ENCODE measurements at regions not wholly inside any gene's neighbourhood (a gene's known extent, or its start where the extent isn't known, plus 50 kb on each side); places are given as distances from the start of the nearest gene placed in this dataset.

- no peaks in the 10 kb centered on the region for H3K36me3 ChIP-seq (ENCODE audit: insufficient read depth, low read length)
- H3K27me3 Mint-ChIP-seq = peaks cover 24% of the 10 kb centered on the region
- DNase-seq = no peak
- H3K9me3 Mint-ChIP-seq = peaks cover under 1% of the 10 kb centered on the region
- H3K27ac Mint-ChIP-seq = no peak overlapping the region
- intact Hi-C loops (cut with DNase I, micrococcal nuclease) = no loop called here
- H3K4me3 ChIP-seq (ENCODE audit: low read length) = no peak overlapping the region
- ChIA-PET CTCF (no interaction called here), POLR2A (no interaction called here)
- H3K36me3 Mint-ChIP-seq (ENCODE audit: low read depth) = no peaks in the 10 kb centered on the region
- TF ChIP-seq, protein P1, sequence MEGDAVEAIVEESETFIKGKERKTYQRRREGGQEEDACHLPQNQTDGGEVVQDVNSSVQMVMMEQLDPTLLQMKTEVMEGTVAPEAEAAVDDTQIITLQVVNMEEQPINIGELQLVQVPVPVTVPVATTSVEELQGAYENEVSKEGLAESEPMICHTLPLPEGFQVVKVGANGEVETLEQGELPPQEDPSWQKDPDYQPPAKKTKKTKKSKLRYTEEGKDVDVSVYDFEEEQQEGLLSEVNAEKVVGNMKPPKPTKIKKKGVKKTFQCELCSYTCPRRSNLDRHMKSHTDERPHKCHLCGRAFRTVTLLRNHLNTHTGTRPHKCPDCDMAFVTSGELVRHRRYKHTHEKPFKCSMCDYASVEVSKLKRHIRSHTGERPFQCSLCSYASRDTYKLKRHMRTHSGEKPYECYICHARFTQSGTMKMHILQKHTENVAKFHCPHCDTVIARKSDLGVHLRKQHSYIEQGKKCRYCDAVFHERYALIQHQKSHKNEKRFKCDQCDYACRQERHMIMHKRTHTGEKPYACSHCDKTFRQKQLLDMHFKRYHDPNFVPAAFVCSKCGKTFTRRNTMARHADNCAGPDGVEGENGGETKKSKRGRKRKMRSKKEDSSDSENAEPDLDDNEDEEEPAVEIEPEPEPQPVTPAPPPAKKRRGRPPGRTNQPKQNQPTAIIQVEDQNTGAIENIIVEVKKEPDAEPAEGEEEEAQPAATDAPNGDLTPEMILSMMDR (IDR thresholded peaks at IDR 0.05) = no peak
- no peak overlapping the region for H3K27ac ChIP-seq (ENCODE audit: low read depth in 1 of 2, low read length in 2 of 2)
- H3K27me3 ChIP-seq (ENCODE audit: control insufficient read depth in 1 of 2, insufficient read depth in 2 of 2, low read length in 2 of 2) = peaks cover 3 to 9% of the 10 kb centered on the region in 2 experiments
- no peaks in the 10 kb centered on the region for H3K4me1 ChIP-seq (ENCODE audit: insufficient read depth, low read length)
- H3K9me3 ChIP-seq (ENCODE audit: control insufficient read depth in 1 of 2, insufficient read depth in 1 of 2, low read length in 2 of 2) = no peaks in the 10 kb centered on the region
- H3K4me3 Mint-ChIP-seq = no peak overlapping the region
- no peaks in the 10 kb centered on the region for H3K4me1 Mint-ChIP-seq (ENCODE audit: low read depth)
- no peak for ATAC-seq (ENCODE audit: poor library complexity)
Observed at GRCh38 chr5:10838038-10838437, 77.0 kb upstream of the DAP start.

DNA sequence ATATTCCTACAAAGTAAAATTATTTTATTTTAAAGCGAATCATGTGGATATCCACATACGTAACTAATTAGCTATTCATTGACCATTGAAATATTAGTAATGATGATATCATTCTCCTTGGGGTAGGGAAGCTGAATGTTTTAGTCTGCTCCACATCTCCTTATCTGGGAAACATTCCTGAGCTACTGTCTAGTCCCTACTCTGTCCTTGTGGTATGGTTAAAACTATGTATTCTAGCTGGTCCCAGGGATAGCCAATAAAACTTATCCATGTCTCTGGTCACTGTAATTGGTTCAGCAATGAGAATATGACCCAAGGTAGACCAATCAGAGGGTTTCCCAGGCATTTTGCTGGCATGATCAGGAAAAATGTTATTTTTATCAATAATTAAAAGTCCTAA lies 76.0 kb upstream of the DAP start:
- Histone ChIP-seq H3K36me3 (ENCODE audit: insufficient read depth, low read length) (no peaks in the 10 kb centered on the region), H3K27me3 (ENCODE audit: control insufficient read depth in 1 of 2, insufficient read depth in 2 of 2, low read length in 2 of 2) (peaks cover 3 to 8% of the 10 kb centered on the region in 2 experiments), H3K27ac (ENCODE audit: low read depth in 1 of 2, low read length in 2 of 2) (no peak overlapping the region), H3K9me3 (ENCODE audit: control insufficient read depth in 1 of 2, insufficient read depth in 1 of 2, low read length in 2 of 2) (no peaks in the 10 kb centered on the region), H3K4me1 (ENCODE audit: insufficient read depth, low read length) (no peaks in the 10 kb centered on the region), H3K4me3 (ENCODE audit: low read length) (no peak overlapping the region)
- Mint-ChIP-seq H3K9me3 (no peaks in the 10 kb centered on the region), H3K27ac (no peak overlapping the region), H3K36me3 (ENCODE audit: low read depth) (no peaks in the 10 kb centered on the region), H3K4me3 (no peak overlapping the region), H3K4me1 (ENCODE audit: low read depth) (no peaks in the 10 kb centered on the region), H3K27me3 (peaks cover 20% of the 10 kb centered on the region)
- CTCF ChIA-PET = no interaction called here
- DNase-seq (no peak), ATAC-seq (ENCODE audit: poor library complexity) (no peak)
- TF ChIP-seq, protein P1 (IDR thresholded peaks at IDR 0.05) = no peak
- intact Hi-C loops (cut with DNase I, micrococcal nuclease) = no loop called here
- POLR2A ChIA-PET = no interaction called here

DNA sequence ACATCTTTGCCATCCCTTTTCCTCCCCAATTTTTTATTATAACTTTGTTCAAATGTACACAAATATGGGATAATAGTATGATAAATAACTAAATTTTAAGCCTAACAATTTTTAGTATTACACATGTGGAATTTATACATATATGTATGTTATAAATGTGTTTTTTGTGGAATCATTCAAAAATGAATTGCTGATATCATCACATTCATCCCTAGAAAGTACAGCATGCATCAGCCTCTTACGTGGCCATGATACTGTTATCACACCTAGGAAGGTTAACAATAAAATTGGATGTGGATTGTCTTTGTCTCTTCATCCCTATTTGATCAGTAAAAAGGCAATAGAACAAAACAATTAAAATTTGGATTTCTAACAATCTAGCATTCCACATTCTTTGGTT lies 73.7 kb upstream of the DAP start:
- Histone ChIP-seq H3K9me3 (ENCODE audit: control insufficient read depth in 1 of 2, insufficient read depth in 1 of 2, low read length in 2 of 2) (no peaks in the 10 kb centered on the region), H3K4me1 (ENCODE audit: insufficient read depth, low read length) (no peaks in the 10 kb centered on the region), H3K27ac (ENCODE audit: low read depth in 1 of 2, low read length in 2 of 2) (no peak overlapping the region), H3K27me3 (ENCODE audit: control insufficient read depth in 1 of 2, insufficient read depth in 2 of 2, low read length in 2 of 2) (peaks cover 0 to 7% of the 10 kb centered on the region in 2 experiments), H3K36me3 (ENCODE audit: insufficient read depth, low read length) (no peaks in the 10 kb centered on the region), H3K4me3 (ENCODE audit: low read length) (no peak overlapping the region)
- intact Hi-C loops (cut with DNase I, micrococcal nuclease) = no loop called here
- Mint-ChIP-seq H3K4me1 (ENCODE audit: low read depth) (no peaks in the 10 kb centered on the region), H3K4me3 (no peak overlapping the region), H3K9me3 (no peaks in the 10 kb centered on the region), H3K27me3 (peaks cover 24% of the 10 kb centered on the region), H3K36me3 (ENCODE audit: low read depth) (no peaks in the 10 kb centered on the region), H3K27ac (no peak overlapping the region)
- ATAC-seq (ENCODE audit: poor library complexity) (no peak), DNase-seq (no peak)
- ChIA-PET POLR2A (no interaction called here), CTCF (no interaction called here)
- TF ChIP-seq, protein P1 (IDR thresholded peaks at IDR 0.05) = no peak
